Adrenal gland (tissue), 9 donors: ENCODE measurements at regions not wholly inside any gene's neighbourhood (a gene's known extent, or its start where the extent isn't known, plus 50 kb on each side); places are given as distances from the start of the nearest gene placed in this dataset.
"Not testable (repeated sequence)": the region's sequence is repeated elsewhere in the genome, so short reads cannot be mapped to it uniquely, and the experiment has no call there.

Source experiments
- DNase-seq, 7 donors: peaks; one replicate each; pipeline ENCODE4 v3.0.0-alpha.2; 2019 to 2020
- H3K27ac ChIP-seq, 5 donors: fragments of 200-600 bp; sonication (generic) in 4 of 5; 1 replicate in 3 of 5; 2 replicates in 2 of 5; pipeline versions ENCODE4 v1.5.1 to v1.8.0; 2016 to 2020; ENCODE audit warnings: mild to moderate bottlenecking in 1 of 5
- H3K27me3 ChIP-seq: fragments of 200-600 bp; 2 replicates; pipeline ENCODE4 v1.8.0; 2021
- H3K36me3 ChIP-seq, 2 donors: fragments of 200-600 bp; replicated peaks in 1 of 2; 1 replicate in 1 of 2; 2 replicates in 1 of 2; pipeline versions ENCODE4 v1.5.1 to v1.8.0; 2018 to 2022
- H3K4me1 ChIP-seq, 2 donors: fragments of 200-600 bp; replicated peaks in 1 of 2; 1 replicate in 1 of 2; 2 replicates in 1 of 2; pipeline versions ENCODE4 v1.5.1 to v1.8.0; 2018 to 2021
- H3K4me3 ChIP-seq, 4 donors: fragments of 200-600 bp; sonication (generic) in 3 of 4; one replicate each; pipeline ENCODE4 v1.5.1; 2016 to 2018
- H3K9me3 ChIP-seq, 3 donors: fragments of 200-600 bp; sonication (generic) in 1 of 3; replicated peaks in 1 of 3; 1 replicate in 2 of 3; 2 replicates in 1 of 3; pipeline versions ENCODE4 v1.5.1 to v1.8.0; 2016 to 2021
- CTCF ChIP-seq, 6 experiments: fragments of 450-650 bp in 4 of 6; fragments of 200-600 bp in 2 of 6; sonication (generic) in 1 of 6; IDR thresholded peaks; 1 replicate in 5 of 6; 2 replicates in 1 of 6; pipeline versions ENCODE4 v1.5.1 to v1.8.0; 2016 to 2021; ENCODE audit warnings: antibody characterized with exemption in 6 of 6, mild to moderate bottlenecking in 2 of 6, moderate library complexity in 1 of 6
- POLR2A ChIP-seq, 2 donors: fragments of 450-650 bp; IDR thresholded peaks; one replicate each; pipeline ENCODE4 v1.6.1; 2017; ENCODE audit warnings: antibody characterized with exemption in 2 of 2, mild to moderate bottlenecking in 2 of 2, moderate library complexity in 1 of 2
- WGBS, 4 donors: extraction: QIAGEN DNeasy Blood & Tissue Kit in 2 of 4; methylation state at CpG; one replicate each; pipeline versions ENCODE4 v1.1.5 to v1.1.7; 2013 to 2017; 5-methylcytosine and 5-hydroxymethylcytosine counted together
- intact Hi-C, 2 donors: fragments of 100-400 bp; cut with DNase I; formaldehyde crosslinking; loops; one replicate each; pipeline versions ENCODE4 v1.14.1 to v1.15.0; 2022 to 2023
- donor health status: healthy with polysubstance abuse.
- donor health status: Bipolar disorder and iron deficiency.
- donor health status: DM: yes; HTN: yes; CAD: no.
- donor health status: DM: no; HTN: no; CAD: no.
- donor health status: DM: no; HTN: no; CAD: no.

- DNase-seq: no peak
- Histone ChIP-seq H3K4me1 (no peaks in the 10 kb centered on the region), H3K27me3 (no peaks in the 10 kb centered on the region), H3K36me3 (no peaks in the 10 kb centered on the region), H3K9me3 (no peaks in the 10 kb centered on the region), H3K4me3 (no peak overlapping the region), H3K27ac (no peak overlapping the region)
- whole genome bisulfite sequencing, 4 donors: 64 to 80% (median 72%) methylated on average over 2 of the region's 2 CpGs
- no peak for TF ChIP-seq POLR2A (IDR thresholded peaks at IDR 0.05)
- TF ChIP-seq CTCF (IDR thresholded peaks at IDR 0.05): no peak
- intact Hi-C loops: no loop called here
These were observed 932.0 kb downstream of the C4orf33 start for GRCh38 chr4:130027973-130028372.

DNA sequence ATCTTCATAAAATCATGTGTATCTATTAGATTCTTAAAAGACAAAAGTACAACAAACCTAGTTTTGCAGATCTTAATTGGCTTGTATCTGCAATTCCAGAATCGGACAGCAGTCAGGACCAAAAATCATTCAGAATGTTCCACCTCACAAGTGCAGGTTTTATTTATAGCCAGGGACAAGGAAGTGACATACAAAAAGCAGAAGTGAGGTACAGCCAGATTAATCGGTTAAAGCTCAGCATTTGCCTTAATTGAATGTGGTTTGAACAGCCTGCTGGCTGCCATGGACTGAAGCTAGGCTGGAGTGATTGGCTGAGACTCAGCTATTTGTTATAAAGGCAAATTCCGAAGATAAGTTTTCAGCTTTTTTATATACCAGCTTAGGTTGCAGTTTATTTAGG is 932.6 kb downstream of the C4orf33 start:
- Histone ChIP-seq H3K27ac (no peak overlapping the region), H3K36me3 (no peaks in the 10 kb centered on the region), H3K9me3 (no peaks in the 10 kb centered on the region), H3K27me3 (no peaks in the 10 kb centered on the region), H3K4me1 (no peaks in the 10 kb centered on the region), H3K4me3 (no peak overlapping the region)
- intact Hi-C loops: no loop called here
- TF ChIP-seq POLR2A (IDR thresholded peaks at IDR 0.05): no peak
- WGBS, 4 donors: 34 to 56% (median 41%) methylated on average over 3 of the region's 3 CpGs
- DNase-seq: no peak

DNA sequence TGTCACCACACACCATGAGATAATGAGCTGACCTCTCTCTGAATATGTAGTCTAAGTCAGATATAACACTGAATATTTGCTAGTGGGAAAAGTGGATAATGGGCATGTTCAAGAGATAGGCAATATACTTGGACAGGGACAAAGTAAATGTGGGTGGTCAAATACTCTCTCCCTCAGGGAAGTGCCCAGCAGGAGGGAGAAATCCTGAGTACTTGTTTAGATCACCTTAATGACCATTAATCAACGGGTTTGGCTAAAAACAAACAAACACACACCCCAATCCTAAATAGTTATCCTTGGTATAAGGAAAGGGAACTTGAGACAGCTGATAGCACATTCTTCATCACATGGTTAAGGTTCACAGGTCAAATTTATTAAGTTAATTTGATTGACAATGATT is 933.5 kb downstream of the C4orf33 start:
- 24 to 32% (median 28%) methylated on average over 1 of the region's 1 CpG for WGBS, 4 donors
- Histone ChIP-seq H3K27ac (no peak overlapping the region), H3K4me3 (no peak overlapping the region), H3K4me1 (no peaks in the 10 kb centered on the region), H3K27me3 (no peaks in the 10 kb centered on the region), H3K36me3 (no peaks in the 10 kb centered on the region), H3K9me3 (no peaks in the 10 kb centered on the region)
- intact Hi-C loops: no loop called here
- TF ChIP-seq POLR2A (IDR thresholded peaks at IDR 0.05) (no peak), CTCF (IDR thresholded peaks at IDR 0.05) (no peak)
- DNase-seq: no peak

DNA sequence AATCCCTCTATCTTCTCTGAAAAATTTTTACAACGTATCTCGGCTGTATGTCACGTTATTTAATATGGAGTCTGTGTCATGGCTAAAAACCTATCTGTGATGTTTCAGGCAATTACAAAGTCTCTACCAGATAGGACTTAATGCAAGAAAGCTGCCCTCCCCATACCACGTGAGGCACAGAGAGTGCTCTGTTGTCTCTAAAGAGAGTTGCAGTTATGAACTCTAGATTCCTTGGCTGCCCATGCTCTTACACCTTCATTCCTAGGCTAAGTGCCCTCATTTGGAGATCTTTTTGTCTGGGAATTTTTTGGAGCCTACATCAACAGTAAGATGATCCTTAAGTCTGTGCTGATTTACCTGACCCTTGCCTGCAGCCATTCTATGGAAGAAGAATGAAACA is 935.9 kb downstream of the C4orf33 start:
- Histone ChIP-seq H3K36me3 (no peaks in the 10 kb centered on the region), H3K27me3 (no peaks in the 10 kb centered on the region), H3K9me3 (no peaks in the 10 kb centered on the region), H3K27ac (no peak overlapping the region), H3K4me1 (no peaks in the 10 kb centered on the region), H3K4me3 (no peak overlapping the region)
- no peak for TF ChIP-seq POLR2A (IDR thresholded peaks at IDR 0.05)
- TF ChIP-seq CTCF (IDR thresholded peaks at IDR 0.05): no peak
- DNase-seq: no peak
- intact Hi-C loops: no loop called here
- 79 to 94% (median 85%) methylated on average over 4 of the region's 4 CpGs for WGBS, 4 donors

- WGBS, 4 donors: 88 to 96% (median 91%) methylated on average over 7 of the region's 7 CpGs
- H3K27me3 ChIP-seq, H3K9me3 ChIP-seq, H3K4me3 ChIP-seq, H3K27ac ChIP-seq, DNase-seq, H3K36me3 ChIP-seq, intact Hi-C loops, H3K4me1 ChIP-seq: not testable (repeated sequence)
These were observed 937.7 kb downstream of the C4orf33 start for GRCh38 chr4:130033657-130034056.
